IMR-90 (cell line): ENCODE measurements at regions not wholly inside any gene's neighbourhood (a gene's known extent, or its start where the extent isn't known, plus 50 kb on each side); places are given as distances from the start of the nearest gene placed in this dataset.

Experiments used
- ATAC-seq: fragments of 200-7000 bp; cut with Tn5 transposase; 2 replicates; pipeline ENCODE4 v1.9.1; 2020; ENCODE audit warnings: low read depth, mild to moderate bottlenecking, moderate library complexity
- BruUV-seq: library from RNA; stranded (reverse); fragments of 400-500 nt; replicated peaks from 2 replicates; lab custom pipeline; 2021; lab: Mats Ljungman, UMichigan
- CTCF ChIA-PET: fragments of 300-600 bp; formaldehyde crosslinking; extraction: SDS; loops from one replicate; lab custom pipeline; 2021; ENCODE audit warnings: antibody characterized with exemption; lab: Yijun Ruan, JAX
- POLR2A ChIA-PET: fragments of 300-600 bp; sonication (Branson Sonifier 250); formaldehyde crosslinking; loops from one replicate; lab custom pipeline; 2022; ENCODE audit warnings: antibody characterized with exemption; ENCODE audit not compliant: unreplicated experiment; lab: Charles Lee
- DNase-seq: peaks from one replicate; pipeline ENCODE4 v3.0.0; 2013
- H2AFZ ChIP-seq: replicated peaks from 2 replicates; pipeline ENCODE3; 2013; ENCODE audit warnings: low read length, mild to moderate bottlenecking; ENCODE audit not compliant: poor library complexity
- H2AK5ac ChIP-seq: 2 replicates; pipeline ENCODE4 v1.6.1; 2013; ENCODE audit warnings: low read depth, low read length, inconsistent platforms
- H2AK9ac ChIP-seq: replicated peaks from 2 replicates; pipeline ENCODE3; 2013; ENCODE audit warnings: mild to moderate bottlenecking, low read depth, low read length, moderate library complexity; ENCODE audit not compliant: poor library complexity
- H2BK120ac ChIP-seq: 2 replicates; pipeline ENCODE4 v1.6.1; 2013; ENCODE audit warnings: low read depth, low read length, inconsistent platforms
- H2BK15ac ChIP-seq: 3 replicates; pipeline ENCODE4 v1.6.1; 2013; ENCODE audit warnings: low read depth, low read length, inconsistent platforms
- H2BK20ac ChIP-seq: 2 replicates; pipeline ENCODE4 v1.6.1; 2013; ENCODE audit warnings: low read depth, mild to moderate bottlenecking, inconsistent platforms, low read length, moderate library complexity
- H2BK5ac ChIP-seq: 2 replicates; pipeline ENCODE4 v1.6.1; 2013; ENCODE audit warnings: mild to moderate bottlenecking, low read depth, low read length, inconsistent platforms; ENCODE audit not compliant: poor library complexity, severe bottlenecking
- H3K14ac ChIP-seq: replicated peaks from 2 replicates; pipeline ENCODE4 v1.6.1; 2013; ENCODE audit warnings: low read depth, low read length, inconsistent platforms
- H3K18ac ChIP-seq: 2 replicates; pipeline ENCODE4 v1.6.1; 2013; ENCODE audit warnings: low read depth, low read length, control low read depth
- H3K23ac ChIP-seq: 2 replicates; pipeline ENCODE4 v1.6.1; 2013; ENCODE audit warnings: low read depth, low read length, inconsistent platforms
- H3K27ac ChIP-seq: 2 replicates; pipeline ENCODE4 v1.5.1; 2013; ENCODE audit warnings: mild to moderate bottlenecking, control low read depth, low read length; ENCODE audit not compliant: insufficient read depth
- H3K27me3 ChIP-seq: 2 replicates; pipeline ENCODE4 v1.6.1; 2013; ENCODE audit warnings: low read length; ENCODE audit not compliant: control insufficient read depth, insufficient read depth
- H3K36me3 ChIP-seq: 2 replicates; pipeline ENCODE4 v1.6.1; 2013; ENCODE audit warnings: low read length, mixed read lengths; ENCODE audit not compliant: control insufficient read depth, insufficient read depth
- H3K4ac ChIP-seq: 2 replicates; pipeline ENCODE4 v1.6.1; 2013; ENCODE audit warnings: low read depth, low read length, inconsistent platforms
- H3K4me1 ChIP-seq: 2 replicates; pipeline ENCODE4 v1.6.1; 2013; ENCODE audit warnings: low read length, mixed read lengths; ENCODE audit not compliant: control insufficient read depth, insufficient read depth
- H3K4me2 ChIP-seq: 2 replicates; pipeline ENCODE4 v1.6.1; 2013; ENCODE audit warnings: low read depth, mild to moderate bottlenecking, control low read depth, low read length, moderate library complexity
- H3K4me3 ChIP-seq: 2 replicates; pipeline ENCODE4 v1.5.1; 2013; ENCODE audit warnings: low read depth, mild to moderate bottlenecking, control low read depth, low read length, moderate library complexity; ENCODE audit not compliant: insufficient read depth
- H3K56ac ChIP-seq: 2 replicates; pipeline ENCODE4 v1.6.1; 2013; ENCODE audit warnings: low read length, inconsistent platforms; ENCODE audit not compliant: insufficient read depth; ENCODE audit errors: extremely low read depth
- H3K79me1 ChIP-seq, 2 experiments: 2 replicates each; pipeline ENCODE4 v1.6.1; 2013; ENCODE audit warnings: low read length in 2 of 2, inconsistent platforms in 1 of 2, low read depth in 1 of 2
- H3K9ac ChIP-seq: 2 replicates; pipeline ENCODE4 v1.6.1; 2013; ENCODE audit warnings: low read depth, low read length, control low read depth
- H3K9me1 ChIP-seq: 2 replicates; pipeline ENCODE4 v1.6.1; 2013; ENCODE audit warnings: low read length, inconsistent platforms; ENCODE audit not compliant: insufficient read depth
- H3K9me3 ChIP-seq: 2 replicates; pipeline ENCODE4 v1.6.1; 2013; ENCODE audit warnings: low read length; ENCODE audit not compliant: control insufficient read depth, insufficient read depth
- H4K20me1 ChIP-seq: 2 replicates; pipeline ENCODE4 v1.6.1; 2013; ENCODE audit warnings: low read length, inconsistent platforms; ENCODE audit not compliant: insufficient read depth
- H4K5ac ChIP-seq: 2 replicates; pipeline ENCODE4 v1.6.1; 2013; ENCODE audit warnings: mild to moderate bottlenecking, low read depth, low read length, control low read depth
- H4K8ac ChIP-seq, 2 experiments: 2 replicates each; pipeline ENCODE4 v1.6.1; 2013; ENCODE audit warnings: low read depth in 2 of 2, low read length in 2 of 2, control low read depth in 1 of 2, inconsistent platforms in 1 of 2
- H4K91ac ChIP-seq: 2 replicates; pipeline ENCODE4 v1.6.1; 2013; ENCODE audit warnings: low read depth, low read length, inconsistent platforms; ENCODE audit not compliant: insufficient read depth
- BHLHE40 ChIP-seq: fragments of 150-350 bp; IDR thresholded peaks from 2 replicates; pipeline ENCODE4 v1.6.1; 2016; ENCODE audit warnings: mild to moderate bottlenecking, low read depth, low read length
- CEBPB ChIP-seq: IDR thresholded peaks from 2 replicates; pipeline ENCODE4 v1.6.1; 2012; ENCODE audit warnings: low read depth, low read length, improper control_type of control experiment
- CHD1 ChIP-seq: IDR thresholded peaks from 2 replicates; pipeline ENCODE4 v1.6.1; 2012; ENCODE audit warnings: low read depth, low read length, improper control_type of control experiment
- MAFK ChIP-seq: IDR thresholded peaks from 2 replicates; pipeline ENCODE4 v1.6.1; 2012; ENCODE audit warnings: low read depth, low read length, improper control_type of control experiment
- MAZ ChIP-seq: IDR thresholded peaks from 2 replicates; pipeline ENCODE4 v1.6.1; 2012; ENCODE audit warnings: low read depth, mild to moderate bottlenecking, low read length, improper control_type of control experiment, moderate library complexity, borderline replicate concordance
- POLR2A ChIP-seq: IDR thresholded peaks from 2 replicates; pipeline ENCODE4 v1.6.1; 2012; ENCODE audit warnings: mild to moderate bottlenecking, low read depth, low read length
- RAD21 ChIP-seq: IDR thresholded peaks from 2 replicates; pipeline ENCODE4 v1.6.1; 2012; ENCODE audit warnings: low read length, improper control_type of control experiment
- RFX5 ChIP-seq: IDR thresholded peaks from 2 replicates; pipeline ENCODE4 v1.8.0; 2012; ENCODE audit warnings: low read depth, mild to moderate bottlenecking, low read length, moderate library complexity
- SMC3 ChIP-seq: fragments of 150-350 bp; IDR thresholded peaks from 2 replicates; pipeline ENCODE4 v1.6.1; 2016; ENCODE audit warnings: low read depth, mild to moderate bottlenecking, antibody characterized with exemption, low read length, moderate library complexity
- WGBS, 2 experiments: methylation state at CpG; one replicate each; pipeline versions ENCODE4 v1.1.5 to v1.1.7; 2013; ENCODE audit warnings: missing lambda C conversion rate in 2 of 2; ENCODE audit not compliant: insufficient read length in 1 of 2; ENCODE audit errors: extremely low coverage in 2 of 2; 5-methylcytosine and 5-hydroxymethylcytosine counted together
- dilution Hi-C: fragments of 300-500 bp; cut with HindIII; formaldehyde crosslinking; loops from one replicate; pipeline ENCODE4 v1.14.3; 2018; ENCODE audit warnings: low sequenced_read_pairs; ENCODE audit not compliant: unreplicated experiment
- in situ Hi-C: fragments of 300-500 bp; cut with MboI; formaldehyde crosslinking; loops from 3 replicates; pipeline ENCODE4 v1.14.3; 2019; ENCODE audit warnings: low sequenced_read_pairs, inconsistent platforms, mixed read lengths
- intact Hi-C: fragments of 100-400 bp; cut with micrococcal nuclease; formaldehyde crosslinking; loops from 2 replicates; pipeline ENCODE4 v1.10.0; 2022
- TF ChIP-seq, protein P1 (sequence below): fragments of 150-350 bp; IDR thresholded peaks from 2 replicates; pipeline ENCODE4 v1.6.1; 2016; ENCODE audit warnings: low read depth, mild to moderate bottlenecking, low read length, moderate library complexity, borderline replicate concordance

GRCh38 chr3:177441276-177441812, 244.1 kb upstream of the TBL1XR1 start:
- ATAC-seq (no peak), DNase-seq (no peak)
- Histone ChIP-seq H4K8ac (no peak overlapping the region), H3K36me3 (no peaks in the 10 kb centered on the region), H3K18ac (peak overlapping the region; percentile 83), H3K9me3 (no peaks in the 10 kb centered on the region), H4K5ac (no peak overlapping the region), H3K9me1 (no peaks in the 10 kb centered on the region), H2AFZ (no peak overlapping the region), H3K56ac (no peak overlapping the region), H3K79me1 (no peaks in the 10 kb centered on the region), H3K27me3 (no peaks in the 10 kb centered on the region), H3K4me2 (no peak overlapping the region), H3K9ac (no peak overlapping the region), H3K4ac (no peak overlapping the region), H3K23ac (no peak overlapping the region), H3K4me1 (peaks cover 17% of the 10 kb centered on the region), H2BK15ac (no peak overlapping the region), H2AK5ac (no peak overlapping the region), H3K27ac (no peak overlapping the region), H2BK5ac (no peak overlapping the region), H2AK9ac (no peak overlapping the region), H4K20me1 (no peaks in the 10 kb centered on the region), H2BK120ac (0 out of 2 replicates have a peak overlapping the region, but pooled peaks have one; percentile 4), H2BK20ac (peak overlapping the region; percentile 30; the same call in 1 of the 2 replicates), H3K4me3 (no peak overlapping the region), H3K14ac (no peak overlapping the region), H4K91ac (no peak overlapping the region)
- ChIA-PET POLR2A (no interaction called here), CTCF (no interaction called here)
- dilution Hi-C loops (no loop called here), intact Hi-C loops (no loop called here), in situ Hi-C loops (no loop called here)
- no TSS peak for BruUV-seq
- TF ChIP-seq BHLHE40: no peak
- TF ChIP-seq POLR2A: no peak
- TF ChIP-seq MAFK: no peak
- TF ChIP-seq RAD21: no peak
- TF ChIP-seq CEBPB: no peak
- TF ChIP-seq SMC3: no peak
- TF ChIP-seq, protein P1, sequence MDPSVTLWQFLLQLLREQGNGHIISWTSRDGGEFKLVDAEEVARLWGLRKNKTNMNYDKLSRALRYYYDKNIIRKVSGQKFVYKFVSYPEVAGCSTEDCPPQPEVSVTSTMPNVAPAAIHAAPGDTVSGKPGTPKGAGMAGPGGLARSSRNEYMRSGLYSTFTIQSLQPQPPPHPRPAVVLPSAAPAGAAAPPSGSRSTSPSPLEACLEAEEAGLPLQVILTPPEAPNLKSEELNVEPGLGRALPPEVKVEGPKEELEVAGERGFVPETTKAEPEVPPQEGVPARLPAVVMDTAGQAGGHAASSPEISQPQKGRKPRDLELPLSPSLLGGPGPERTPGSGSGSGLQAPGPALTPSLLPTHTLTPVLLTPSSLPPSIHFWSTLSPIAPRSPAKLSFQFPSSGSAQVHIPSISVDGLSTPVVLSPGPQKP: no peak
- no peak for TF ChIP-seq RFX5
- no peak for TF ChIP-seq CHD1
- TF ChIP-seq MAZ: no peak
- WGBS, 2 experiments: no CpG with 5 or more reads among the region's 1 CpG
